ENCODE measurements at regions not wholly inside any gene's neighbourhood (a gene's known extent, or its start where the extent isn't known, plus 50 kb on each side); places are given as distances from the start of the nearest gene placed in this dataset.
"Not testable (repeated sequence)": the region's sequence is repeated elsewhere in the genome, so short reads cannot be mapped to it uniquely, and the experiment has no call there.

GRCh38 chrX:74251006-74251930 is 52.7 kb upstream of the ZCCHC13 start:
- DNase-seq (ENCODE audit: low read depth) = no peak

GRCh38 chrX:74250574-74250973 is 53.4 kb upstream of the ZCCHC13 start:
- no peak for DNase-seq (ENCODE audit: low read depth)

GRCh38 chrX:74249963-74250362 is 54.0 kb upstream of the ZCCHC13 start:
- DNase-seq (ENCODE audit: low read depth) = no peak

- DNase-seq (ENCODE audit: low read depth) = no peak
Measured at GRCh38 chrX:74248889-74249288, 55.1 kb upstream of the ZCCHC13 start.

- DNase-seq (ENCODE audit: low read depth) = no peak
Measured at GRCh38 chrX:74246524-74246923, 57.5 kb upstream of the ZCCHC13 start.

- no peak for DNase-seq (ENCODE audit: low read depth)
Measured at GRCh38 chrX:74242484-74243138, 61.4 kb upstream of the ZCCHC13 start.

- no peak for DNase-seq (ENCODE audit: low read depth)
Measured at GRCh38 chrX:74242050-74242449, 61.9 kb upstream of the ZCCHC13 start.

GRCh38 chrX:74238771-74239170 is 65.2 kb upstream of the ZCCHC13 start:
- no peak for DNase-seq (ENCODE audit: low read depth)

- DNase-seq (ENCODE audit: low read depth) = no peak
Measured at GRCh38 chrX:74234818-74235217, 69.2 kb upstream of the ZCCHC13 start.

GRCh38 chrX:74232859-74233258 is 71.1 kb upstream of the ZCCHC13 start:
- no peak for DNase-seq (ENCODE audit: low read depth)

- DNase-seq (ENCODE audit: low read depth) = no peak
Measured at GRCh38 chrX:74231625-74232024, 72.4 kb upstream of the ZCCHC13 start.

GRCh38 chrX:74230094-74230493 is 73.9 kb upstream of the ZCCHC13 start:
- DNase-seq (ENCODE audit: low read depth) = no peak

- DNase-seq (ENCODE audit: low read depth) = no peak
Measured at GRCh38 chrX:74225111-74225510, 78.9 kb upstream of the ZCCHC13 start.

GRCh38 chrX:74220277-74220676 is 83.7 kb upstream of the ZCCHC13 start:
- DNase-seq (ENCODE audit: low read depth) = no peak

- DNase-seq (ENCODE audit: low read depth) = no peak
Measured at GRCh38 chrX:74218895-74219294, 85.1 kb upstream of the ZCCHC13 start.

GRCh38 chrX:74216421-74216820 is 87.6 kb upstream of the ZCCHC13 start:
- DNase-seq (ENCODE audit: low read depth) = no peak

GRCh38 chrX:74211911-74212310 is 92.1 kb upstream of the ZCCHC13 start:
- no peak for DNase-seq (ENCODE audit: low read depth)

GRCh38 chrX:74207539-74207938 is 96.4 kb upstream of the ZCCHC13 start:
- no peak for DNase-seq (ENCODE audit: low read depth)

- DNase-seq (ENCODE audit: low read depth) = no peak
Measured at GRCh38 chrX:74195605-74196004, 108.4 kb upstream of the ZCCHC13 start.

- DNase-seq (ENCODE audit: low read depth) = no peak
Measured at GRCh38 chrX:74195120-74195519, 108.9 kb upstream of the ZCCHC13 start.

GRCh38 chrX:74187211-74187610 is 116.8 kb upstream of the ZCCHC13 start:
- DNase-seq (ENCODE audit: low read depth) = no peak

- not testable (repeated sequence) for DNase-seq (ENCODE audit: low read depth)
Measured at GRCh38 chrX:74183047-74183446, 120.9 kb upstream of the ZCCHC13 start.

GRCh38 chrX:74181976-74182375 is 122.0 kb upstream of the ZCCHC13 start:
- DNase-seq (ENCODE audit: low read depth) = not testable (repeated sequence)
